Body of pancreas (tissue), 4 donors: ENCODE measurements at regions not wholly inside any gene's neighbourhood (a gene's known extent, or its start where the extent isn't known, plus 50 kb on each side); places are given as distances from the start of the nearest gene placed in this dataset.

Source experiments
- POLR2A ChIP-seq, 3 donors: fragments of 450-650 bp; IDR thresholded peaks; one replicate each; pipeline ENCODE4 v1.6.1; 2016; ENCODE audit warnings: antibody characterized with exemption in 3 of 3, mild to moderate bottlenecking in 2 of 3
- TF ChIP-seq, protein P1 (sequence below), 7 experiments: fragments of 450-650 bp in 4 of 7; fragments of 200-600 bp in 3 of 7; sonication (generic) in 3 of 7; IDR thresholded peaks; one replicate each; pipeline ENCODE4 v1.5.1; 2016 to 2019; ENCODE audit warnings: antibody characterized with exemption in 7 of 7

GRCh38 chr7:81624021-81624592 is 145.7 kb downstream of the HGF start:
- TF ChIP-seq POLR2A (IDR thresholded peaks at IDR 0.05), result no peak
- TF ChIP-seq, protein P1, sequence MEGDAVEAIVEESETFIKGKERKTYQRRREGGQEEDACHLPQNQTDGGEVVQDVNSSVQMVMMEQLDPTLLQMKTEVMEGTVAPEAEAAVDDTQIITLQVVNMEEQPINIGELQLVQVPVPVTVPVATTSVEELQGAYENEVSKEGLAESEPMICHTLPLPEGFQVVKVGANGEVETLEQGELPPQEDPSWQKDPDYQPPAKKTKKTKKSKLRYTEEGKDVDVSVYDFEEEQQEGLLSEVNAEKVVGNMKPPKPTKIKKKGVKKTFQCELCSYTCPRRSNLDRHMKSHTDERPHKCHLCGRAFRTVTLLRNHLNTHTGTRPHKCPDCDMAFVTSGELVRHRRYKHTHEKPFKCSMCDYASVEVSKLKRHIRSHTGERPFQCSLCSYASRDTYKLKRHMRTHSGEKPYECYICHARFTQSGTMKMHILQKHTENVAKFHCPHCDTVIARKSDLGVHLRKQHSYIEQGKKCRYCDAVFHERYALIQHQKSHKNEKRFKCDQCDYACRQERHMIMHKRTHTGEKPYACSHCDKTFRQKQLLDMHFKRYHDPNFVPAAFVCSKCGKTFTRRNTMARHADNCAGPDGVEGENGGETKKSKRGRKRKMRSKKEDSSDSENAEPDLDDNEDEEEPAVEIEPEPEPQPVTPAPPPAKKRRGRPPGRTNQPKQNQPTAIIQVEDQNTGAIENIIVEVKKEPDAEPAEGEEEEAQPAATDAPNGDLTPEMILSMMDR (IDR thresholded peaks at IDR 0.05), result no peak
